ACC112 (cell line): ENCODE measurements at regions not wholly inside any gene's neighbourhood (a gene's known extent, or its start where the extent isn't known, plus 50 kb on each side); places are given as distances from the start of the nearest gene placed in this dataset.

Experiments used
- H2AFZ ChIP-seq: fragments of 200-600 bp; sonication (generic); one replicate; pipeline ENCODE4 v1.6.0; 2017; ENCODE audit warnings: antibody characterized with exemption, low read length; ENCODE audit not compliant: unreplicated experiment
- H3K27ac ChIP-seq: fragments of 200-600 bp; sonication (generic); 2 replicates; pipeline ENCODE4 v1.5.1; 2014; ENCODE audit warnings: low read depth, mild to moderate bottlenecking, antibody characterized with exemption, low read length, moderate library complexity
- H3K27me3 ChIP-seq: fragments of 200-600 bp; sonication (generic); 2 replicates; pipeline ENCODE4 v1.6.1; 2014; ENCODE audit warnings: mild to moderate bottlenecking, antibody characterized with exemption, low read length, moderate library complexity, mixed read lengths; ENCODE audit not compliant: insufficient read depth
- H3K36me3 ChIP-seq: fragments of 200-600 bp; sonication (generic); 2 replicates; pipeline ENCODE4 v1.6.1; 2016; ENCODE audit warnings: mild to moderate bottlenecking, antibody characterized with exemption, low read length, moderate library complexity, mixed read lengths; ENCODE audit not compliant: insufficient read depth
- H3K4me1 ChIP-seq: fragments of 200-600 bp; sonication (generic); one replicate; pipeline ENCODE4 v1.6.1; 2016; ENCODE audit warnings: low read length, mixed read lengths; ENCODE audit not compliant: insufficient read depth, unreplicated experiment, control insufficient read depth
- H3K4me3 ChIP-seq: fragments of 200-600 bp; sonication (generic); 2 replicates; pipeline ENCODE4 v1.5.1; 2014; ENCODE audit warnings: mild to moderate bottlenecking, low read depth, low read length
- H3K79me2 ChIP-seq: fragments of 200-600 bp; sonication (generic); one replicate; pipeline ENCODE4 v1.6.0; 2016; ENCODE audit warnings: low read length; ENCODE audit not compliant: control insufficient read depth, unreplicated experiment, insufficient read depth

DNA sequence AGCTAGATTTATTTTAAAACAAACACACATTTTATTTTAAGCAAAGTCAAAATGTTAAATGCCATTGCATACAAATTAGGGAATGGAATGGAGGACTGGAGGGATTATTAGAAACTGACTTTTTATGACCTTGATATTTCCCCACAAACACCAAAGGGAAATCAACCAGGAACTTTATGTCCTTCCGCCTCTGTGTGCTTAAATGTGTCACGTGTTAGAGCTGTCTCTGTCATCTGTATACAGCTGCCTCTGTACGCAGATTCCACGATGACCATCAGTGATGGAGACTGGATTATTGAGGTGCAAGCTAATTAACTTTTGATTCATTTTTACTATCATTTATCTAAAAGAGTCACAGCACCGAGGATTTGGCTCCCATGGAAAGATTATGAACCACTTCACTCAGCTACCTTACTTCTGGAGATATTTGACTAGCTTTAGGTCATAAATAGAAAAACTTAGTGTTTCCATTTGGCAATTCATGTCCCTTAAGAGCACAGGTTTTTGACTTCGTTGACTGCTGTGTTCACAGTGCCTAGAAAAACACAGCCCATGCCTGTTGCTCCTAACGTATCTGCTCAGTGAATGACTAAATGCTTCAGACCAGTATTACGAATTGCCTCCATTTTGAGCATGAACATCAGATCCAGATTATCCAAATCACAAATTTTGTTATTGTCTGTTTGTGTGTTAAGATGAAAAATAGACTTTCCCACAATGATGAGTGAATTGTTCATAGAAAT, 1048.1 kb downstream of the MCTP2 start:
- Histone ChIP-seq H3K4me3 (no peak overlapping the region), H3K79me2 (no peaks in the 10 kb centered on the region), H3K4me1 (peaks cover 7% of the 10 kb centered on the region), H3K36me3 (no peaks in the 10 kb centered on the region), H3K27ac (no peak overlapping the region), H3K27me3 (no peaks in the 10 kb centered on the region), H2AFZ (no peak overlapping the region)

DNA sequence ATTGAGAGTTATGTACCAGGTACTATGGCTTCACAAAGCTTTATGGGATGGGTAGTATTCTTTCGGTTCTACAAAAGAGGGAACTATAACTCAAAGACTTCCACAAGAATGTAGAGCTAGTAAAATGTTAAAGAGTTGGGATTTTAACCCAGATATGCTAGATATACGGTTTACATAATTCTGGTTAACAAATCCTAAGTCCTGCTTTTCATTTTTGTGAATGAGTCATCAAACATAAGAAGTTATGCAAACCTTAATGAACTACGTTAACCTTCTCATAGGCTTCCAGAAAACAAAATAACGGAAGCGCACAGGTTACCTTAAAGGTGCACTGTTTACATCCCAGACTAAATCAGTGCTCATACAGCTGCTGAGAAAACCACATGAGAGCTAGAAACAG, 1049.3 kb downstream of the MCTP2 start:
- no peaks in the 10 kb centered on the region for H3K36me3 ChIP-seq
- no peak overlapping the region for H2AFZ ChIP-seq
- H3K4me3 ChIP-seq, result no peak overlapping the region
- no peaks in the 10 kb centered on the region for H3K79me2 ChIP-seq
- H3K27ac ChIP-seq, result no peak overlapping the region
- peaks cover 7% of the 10 kb centered on the region for H3K4me1 ChIP-seq
- no peaks in the 10 kb centered on the region for H3K27me3 ChIP-seq

DNA sequence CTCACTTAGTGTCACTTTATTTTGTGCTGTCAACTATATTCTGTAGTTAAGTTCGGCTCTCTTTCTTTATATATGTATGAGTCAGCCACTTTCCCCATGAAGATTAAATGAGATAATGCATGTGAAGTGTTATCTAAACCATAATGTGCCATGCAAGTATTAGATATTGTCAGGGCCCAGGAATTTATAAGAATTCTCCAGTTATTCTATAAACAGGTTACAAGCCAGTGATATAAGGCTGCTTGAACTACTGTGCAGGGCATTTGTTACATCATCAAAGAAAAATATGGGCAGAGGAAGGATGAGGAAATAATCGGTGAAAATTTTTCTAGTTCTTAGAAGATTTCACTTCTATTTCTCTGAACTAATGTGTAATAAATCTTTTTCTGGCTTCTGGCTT, 1049.0 kb upstream of the NR2F2 start:
- no peaks in the 10 kb centered on the region for H3K36me3 ChIP-seq
- no peak overlapping the region for H3K4me3 ChIP-seq
- no peaks in the 10 kb centered on the region for H3K27me3 ChIP-seq
- no peak overlapping the region for H2AFZ ChIP-seq
- H3K4me1 ChIP-seq, result peaks cover 7% of the 10 kb centered on the region
- H3K27ac ChIP-seq, result no peak overlapping the region
- no peaks in the 10 kb centered on the region for H3K79me2 ChIP-seq

DNA sequence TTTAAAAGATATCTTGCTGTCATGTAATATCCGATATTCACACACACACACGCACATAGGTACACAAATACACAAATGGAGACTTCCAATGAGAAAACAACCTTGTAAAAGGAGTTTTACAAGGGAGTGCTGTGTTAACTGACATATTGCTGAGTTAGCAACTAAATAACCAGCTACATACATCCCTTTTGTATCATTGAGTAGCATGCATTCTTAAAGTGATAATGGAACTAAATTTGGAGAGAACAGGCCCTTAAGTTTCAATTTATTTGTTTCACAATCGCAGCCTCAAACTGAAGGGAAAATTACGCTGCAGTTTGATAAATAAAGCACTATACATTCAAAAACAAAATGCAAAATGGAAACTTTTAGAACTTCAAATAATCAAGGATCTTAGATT, 1046.0 kb upstream of the NR2F2 start:
- Histone ChIP-seq H2AFZ (peak overlapping the region; percentile 34), H3K36me3 (no peaks in the 10 kb centered on the region), H3K4me3 (0 out of 2 replicates have a peak overlapping the region, but pooled peaks have one; percentile 11), H3K27me3 (no peaks in the 10 kb centered on the region), H3K79me2 (no peaks in the 10 kb centered on the region), H3K4me1 (no peaks in the 10 kb centered on the region), H3K27ac (no peak overlapping the region)

DNA sequence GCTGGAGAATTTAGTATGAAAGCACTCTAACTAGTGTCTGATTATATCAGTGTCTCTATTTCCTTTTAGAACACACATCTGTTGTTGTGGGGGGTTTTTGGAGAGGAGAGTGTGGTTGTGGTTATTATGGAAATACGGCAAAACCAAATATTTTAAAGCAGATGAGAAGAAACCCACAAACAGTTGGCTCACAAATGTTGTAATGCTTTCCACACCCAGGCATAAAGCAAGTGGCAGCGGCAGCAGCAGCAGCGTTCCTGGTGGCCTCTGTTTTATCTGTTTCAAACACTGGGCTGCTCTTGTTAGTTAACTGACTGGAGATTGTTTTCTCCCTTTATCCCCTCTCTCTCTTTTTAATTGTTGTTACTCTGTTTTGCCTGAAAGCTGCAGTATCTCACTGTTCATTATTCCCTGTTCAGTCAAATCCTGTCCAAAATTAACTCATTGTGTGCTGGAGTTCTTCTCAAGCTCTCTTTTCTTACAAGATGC, 1045.5 kb upstream of the NR2F2 start:
- Histone ChIP-seq H3K27ac (no peak overlapping the region), H3K27me3 (no peaks in the 10 kb centered on the region), H3K4me3 (0 out of 2 replicates have a peak overlapping the region, but pooled peaks have one; percentile 11), H3K79me2 (no peaks in the 10 kb centered on the region), H3K36me3 (no peaks in the 10 kb centered on the region), H3K4me1 (no peaks in the 10 kb centered on the region), H2AFZ (peak overlapping the region; percentile 34)

DNA sequence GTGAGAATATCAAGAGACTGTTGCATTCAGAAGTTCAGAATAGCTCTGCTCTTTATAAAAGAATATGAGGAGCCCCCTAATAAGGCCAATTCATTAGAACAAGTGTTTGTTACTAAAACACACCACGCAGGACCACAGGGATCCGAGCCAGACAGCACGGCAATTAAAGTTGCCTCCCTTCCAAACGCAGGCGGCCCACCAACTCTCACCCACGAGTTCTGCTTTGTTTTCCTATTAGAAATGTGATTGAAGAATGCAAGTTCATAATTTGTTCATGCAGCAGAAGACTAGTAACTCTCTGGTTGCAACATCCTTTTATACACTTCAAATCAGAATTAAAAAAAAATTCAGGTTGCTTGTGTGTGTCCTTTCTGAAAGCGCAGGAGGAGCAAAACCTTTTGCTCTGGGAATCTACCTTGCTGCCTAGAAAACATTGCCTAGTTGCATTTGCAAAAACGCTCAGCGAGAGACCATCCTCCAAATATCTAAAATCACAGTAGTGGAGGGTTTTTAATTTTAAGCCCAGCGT, 1044.1 kb upstream of the NR2F2 start:
- Histone ChIP-seq H3K79me2 (no peaks in the 10 kb centered on the region), H3K4me1 (no peaks in the 10 kb centered on the region), H2AFZ (no peak overlapping the region), H3K27ac (no peak overlapping the region), H3K27me3 (no peaks in the 10 kb centered on the region), H3K4me3 (no peak overlapping the region), H3K36me3 (no peaks in the 10 kb centered on the region)

DNA sequence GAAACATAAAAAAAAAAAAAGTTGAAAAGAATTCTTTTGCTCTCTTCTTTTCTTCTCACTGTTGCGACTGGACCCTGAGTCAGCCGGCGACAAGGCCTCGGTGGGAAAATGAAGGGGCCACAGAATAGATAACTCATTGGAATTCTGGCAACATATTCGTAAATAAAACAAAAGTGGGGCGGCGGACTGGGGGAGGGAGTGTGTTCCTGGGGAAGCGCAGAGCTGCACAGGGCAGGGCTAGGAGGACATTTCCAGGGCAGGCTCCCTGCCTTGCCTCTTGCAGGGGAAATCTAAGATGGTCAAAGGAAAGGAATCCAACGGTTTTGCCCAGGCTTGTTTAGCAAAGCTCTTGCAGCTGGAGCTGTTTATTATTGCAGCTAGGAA, 1042.8 kb upstream of the NR2F2 start:
- no peaks in the 10 kb centered on the region for H3K79me2 ChIP-seq
- no peaks in the 10 kb centered on the region for H3K36me3 ChIP-seq
- no peaks in the 10 kb centered on the region for H3K4me1 ChIP-seq
- no peak overlapping the region for H3K27ac ChIP-seq
- no peaks in the 10 kb centered on the region for H3K27me3 ChIP-seq
- no peak overlapping the region for H2AFZ ChIP-seq
- no peak overlapping the region for H3K4me3 ChIP-seq

DNA sequence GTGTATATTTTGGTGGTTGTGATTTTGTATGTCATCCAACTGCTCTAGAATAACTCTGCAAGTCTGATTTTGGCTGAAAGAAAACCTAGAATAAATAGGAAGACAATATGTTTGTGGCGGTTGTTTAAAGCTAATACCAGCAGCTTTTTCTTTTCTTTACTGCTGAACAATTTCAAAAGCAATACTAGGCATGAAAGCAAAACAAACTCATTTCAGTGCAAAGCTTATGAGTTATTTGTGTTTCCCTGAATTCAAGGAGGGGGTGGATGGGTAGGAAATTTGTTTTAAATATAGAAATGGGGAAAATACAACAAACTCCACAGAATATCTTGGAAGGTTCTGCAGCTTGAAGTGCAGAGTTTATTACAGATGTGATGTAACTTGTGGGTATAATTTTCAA, 1041.9 kb upstream of the NR2F2 start:
- no peak overlapping the region for H3K27ac ChIP-seq
- no peaks in the 10 kb centered on the region for H3K4me1 ChIP-seq
- no peaks in the 10 kb centered on the region for H3K27me3 ChIP-seq
- no peaks in the 10 kb centered on the region for H3K79me2 ChIP-seq
- H3K4me3 ChIP-seq, result no peak overlapping the region
- no peaks in the 10 kb centered on the region for H3K36me3 ChIP-seq
- no peak overlapping the region for H2AFZ ChIP-seq

DNA sequence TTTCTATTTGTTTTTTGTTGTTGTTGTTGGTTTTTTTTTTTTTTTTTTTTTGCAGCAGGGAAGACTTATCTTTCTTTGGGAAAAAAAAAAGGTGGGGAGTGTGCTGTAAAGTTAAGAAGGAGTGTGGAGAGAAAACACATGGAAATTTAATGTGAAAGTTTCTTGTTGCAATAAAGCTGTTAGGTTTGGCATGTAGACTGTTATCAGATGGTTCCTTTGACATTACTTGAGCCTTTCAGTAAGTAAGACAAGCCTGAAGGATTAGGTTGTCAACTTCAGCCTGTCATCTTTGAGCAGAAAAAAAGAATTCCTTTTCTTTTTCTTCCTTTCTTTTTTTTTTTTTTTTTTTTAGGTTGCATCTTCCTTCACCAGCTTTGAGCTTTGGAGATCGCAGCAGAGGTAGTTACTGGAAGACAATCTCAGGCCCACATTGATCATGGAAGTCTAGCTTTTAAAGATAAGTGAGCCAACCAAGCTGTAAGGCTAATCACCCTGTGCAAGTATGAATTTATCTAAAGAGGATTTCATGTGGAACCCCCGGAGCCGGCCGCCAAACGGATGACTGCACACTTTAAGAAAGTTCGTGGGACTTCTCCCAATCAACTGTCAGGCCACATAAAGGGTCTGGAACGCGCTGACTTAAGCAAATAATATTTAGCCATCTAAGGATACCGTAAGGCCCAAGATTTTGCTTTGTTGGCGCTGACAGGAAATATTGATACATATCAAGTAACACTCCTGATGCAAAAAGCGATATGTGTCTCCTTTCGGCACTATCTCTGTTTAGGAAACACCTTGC, 1040.1 kb upstream of the NR2F2 start:
- Histone ChIP-seq H3K27me3 (no peaks in the 10 kb centered on the region), H3K79me2 (no peaks in the 10 kb centered on the region), H3K4me1 (no peaks in the 10 kb centered on the region), H2AFZ (no peak overlapping the region), H3K27ac (no peak overlapping the region), H3K4me3 (no peak overlapping the region), H3K36me3 (no peaks in the 10 kb centered on the region)

DNA sequence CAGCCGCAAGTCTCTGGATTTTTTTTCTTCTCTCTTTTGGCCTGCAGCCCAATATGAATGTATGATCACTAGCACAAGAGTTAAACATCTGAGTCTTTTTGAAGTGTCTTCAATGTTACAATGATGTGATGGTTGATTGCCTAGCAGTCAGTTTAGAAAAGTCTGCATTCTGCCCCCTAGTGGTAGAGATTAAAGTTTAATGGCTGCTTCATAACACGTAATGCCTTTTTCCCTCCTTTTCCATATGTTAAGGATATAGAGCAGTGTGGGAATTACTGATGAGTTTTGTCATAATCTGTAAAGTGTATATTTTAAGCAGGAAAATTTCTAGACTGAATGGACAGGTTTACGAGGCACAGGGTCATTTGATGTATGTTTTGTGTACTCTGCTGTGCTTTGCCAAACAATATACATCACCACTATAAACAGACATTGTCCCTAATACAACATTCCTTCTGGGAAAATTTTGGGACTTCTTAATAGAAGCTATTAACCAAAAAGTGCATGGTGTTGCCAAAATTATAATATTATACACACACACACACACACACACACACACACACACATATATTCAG, 1038.5 kb upstream of the NR2F2 start:
- H3K79me2 ChIP-seq, result no peaks in the 10 kb centered on the region
- no peak overlapping the region for H3K27ac ChIP-seq
- no peaks in the 10 kb centered on the region for H3K4me1 ChIP-seq
- no peaks in the 10 kb centered on the region for H3K27me3 ChIP-seq
- no peaks in the 10 kb centered on the region for H3K36me3 ChIP-seq
- H2AFZ ChIP-seq, result no peak overlapping the region
- no peak overlapping the region for H3K4me3 ChIP-seq
